ENCODE measurements at regions not wholly inside any gene's neighbourhood (a gene's known extent, or its start where the extent isn't known, plus 50 kb on each side); places are given as distances from the start of the nearest gene placed in this dataset.

GRCh38 chrX:45806410-45807121 is 605.9 kb upstream of the DIPK2B start:
- TF ChIP-seq POLR2AphosphoS5 (IDR thresholded peaks at IDR 0.05; ENCODE audit: low read depth, low read length) (no peak), CTCF (IDR thresholded peaks at IDR 0.05) (no peak), TCF7L2 (IDR thresholded peaks at IDR 0.05; ENCODE audit: low read depth, low read length) (no peak)

Measured in Panc1 (cell line).